Activated T-cell treated with anti-CD3 and anti-CD28 coated beads, Interleukin-2, amount 50 U/mL, for 4 hours (primary cell): ENCODE measurements at regions not wholly inside any gene's neighbourhood (a gene's known extent, or its start where the extent isn't known, plus 50 kb on each side); places are given as distances from the start of the nearest gene placed in this dataset.
A peak's percentile ranks its signal among the peaks of the same experiment; 100 is the strongest.

Experiments
- ATAC-seq, 2 donors: fragments of 200-7000 bp; cut with Tn5 transposase; one replicate each; pipeline ENCODE4 v1.10.0; 2021
- DNase-seq: peaks from one replicate; pipeline ENCODE4 v3.0.0-alpha.2; 2020
- H3K27me3 Mint-ChIP-seq: one replicate; pipeline ENCODE4 v1.8.0; 2021; ENCODE audit warnings: low read depth, mixed read lengths
- H3K36me3 Mint-ChIP-seq: one replicate; pipeline ENCODE4 v1.8.0; 2022; ENCODE audit warnings: mixed read lengths; ENCODE audit not compliant: insufficient read depth
- H3K4me1 Mint-ChIP-seq: one replicate; pipeline ENCODE4 v1.8.0; 2021; ENCODE audit warnings: low read depth, mixed read lengths
- H3K4me3 Mint-ChIP-seq: one replicate; pipeline ENCODE4 v1.8.0; 2021; ENCODE audit warnings: mild to moderate bottlenecking, moderate library complexity, mixed read lengths
- H3K9me3 Mint-ChIP-seq: one replicate; pipeline ENCODE4 v1.8.0; 2021; ENCODE audit warnings: mixed read lengths

- H3K36me3 Mint-ChIP-seq, result no peaks in the 10 kb centered on the region
- no peak overlapping the region for H3K4me3 Mint-ChIP-seq
- no peak for ATAC-seq
- DNase-seq, result no peak
- no peaks in the 10 kb centered on the region for H3K9me3 Mint-ChIP-seq
- no peaks in the 10 kb centered on the region for H3K4me1 Mint-ChIP-seq
- no peaks in the 10 kb centered on the region for H3K27me3 Mint-ChIP-seq
Measured at GRCh38 chr2:16260041-16260830, 319.9 kb downstream of the MYCN start.

GRCh38 chr2:16259010-16259409 lies 318.7 kb downstream of the MYCN start:
- H3K36me3 Mint-ChIP-seq, result no peaks in the 10 kb centered on the region
- ATAC-seq (no peak), DNase-seq (no peak)
- H3K27me3 Mint-ChIP-seq, result no peaks in the 10 kb centered on the region
- no peaks in the 10 kb centered on the region for H3K4me1 Mint-ChIP-seq
- H3K4me3 Mint-ChIP-seq, result no peak overlapping the region
- H3K9me3 Mint-ChIP-seq, result no peaks in the 10 kb centered on the region

- ATAC-seq, result no peak
- H3K4me3 Mint-ChIP-seq, result no peak overlapping the region
- DNase-seq, result no peak
Measured at GRCh38 chr2:16258350-16258749, 318.0 kb downstream of the MYCN start.

GRCh38 chr2:16257322-16258028 lies 317.1 kb downstream of the MYCN start:
- ATAC-seq (peak in 1 of 2 donors; percentile 23), DNase-seq (no peak)
- Mint-ChIP-seq H3K27me3 (no peaks in the 10 kb centered on the region), H3K9me3 (no peaks in the 10 kb centered on the region), H3K4me3 (no peak overlapping the region), H3K36me3 (no peaks in the 10 kb centered on the region), H3K4me1 (no peaks in the 10 kb centered on the region)

More at GRCh38 chr2:16258350-16258749, 318.0 kb downstream of the MYCN start:
- Mint-ChIP-seq H3K36me3 (no peaks in the 10 kb centered on the region), H3K4me1 (no peaks in the 10 kb centered on the region), H3K27me3 (no peaks in the 10 kb centered on the region), H3K9me3 (no peaks in the 10 kb centered on the region)

GRCh38 chr2:16256601-16257321 lies 316.4 kb downstream of the MYCN start:
- no peaks in the 10 kb centered on the region for H3K27me3 Mint-ChIP-seq
- H3K4me3 Mint-ChIP-seq, result no peak overlapping the region
- no peaks in the 10 kb centered on the region for H3K4me1 Mint-ChIP-seq
- no peaks in the 10 kb centered on the region for H3K36me3 Mint-ChIP-seq
- no peaks in the 10 kb centered on the region for H3K9me3 Mint-ChIP-seq
- DNase-seq (no peak), ATAC-seq (no peak)

GRCh38 chr2:16255120-16255519 lies 314.8 kb downstream of the MYCN start:
- no peak for DNase-seq
- Mint-ChIP-seq H3K9me3 (no peaks in the 10 kb centered on the region), H3K4me3 (no peak overlapping the region), H3K4me1 (no peaks in the 10 kb centered on the region), H3K36me3 (no peaks in the 10 kb centered on the region), H3K27me3 (no peaks in the 10 kb centered on the region)
- no peak for ATAC-seq

DNA sequence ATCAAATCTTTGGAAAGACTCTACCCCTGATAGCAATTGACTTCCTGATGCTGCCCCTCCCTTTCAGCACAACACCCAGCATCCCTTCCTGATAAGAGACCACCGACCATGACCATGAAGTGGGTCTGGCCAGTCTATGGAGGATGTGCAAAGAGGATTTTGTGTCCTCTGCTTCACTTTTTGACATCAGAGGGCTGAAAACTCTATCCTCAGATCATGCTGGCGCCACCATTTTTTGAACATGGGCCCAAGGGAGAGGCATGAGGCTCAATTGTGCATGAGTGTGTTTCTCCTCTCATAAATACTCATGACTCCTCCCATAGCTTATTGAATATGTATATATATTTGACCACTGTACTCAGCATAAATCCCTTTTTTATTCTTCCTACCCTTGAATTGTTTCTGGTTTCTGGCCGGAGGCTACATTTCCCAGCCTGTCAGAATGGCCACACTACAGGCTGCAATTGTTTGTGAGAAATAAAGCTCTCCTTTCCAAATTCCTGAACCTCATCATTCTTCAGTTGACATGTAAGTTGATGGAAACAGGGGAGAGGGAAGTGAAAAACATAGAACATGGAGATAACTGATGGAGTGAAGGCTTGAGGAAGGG lies 314.1 kb downstream of the MYCN start:
- no peak for ATAC-seq
- no peak overlapping the region for H3K4me3 Mint-ChIP-seq
- DNase-seq, result no peak
- H3K27me3 Mint-ChIP-seq, result peaks cover under 1% of the 10 kb centered on the region
- H3K4me1 Mint-ChIP-seq, result no peaks in the 10 kb centered on the region
- no peaks in the 10 kb centered on the region for H3K36me3 Mint-ChIP-seq
- no peaks in the 10 kb centered on the region for H3K9me3 Mint-ChIP-seq

- Mint-ChIP-seq H3K27me3 (peaks cover 3% of the 10 kb centered on the region), H3K4me3 (no peak overlapping the region)
Measured at GRCh38 chr2:16253291-16253690, 312.9 kb downstream of the MYCN start.

DNA sequence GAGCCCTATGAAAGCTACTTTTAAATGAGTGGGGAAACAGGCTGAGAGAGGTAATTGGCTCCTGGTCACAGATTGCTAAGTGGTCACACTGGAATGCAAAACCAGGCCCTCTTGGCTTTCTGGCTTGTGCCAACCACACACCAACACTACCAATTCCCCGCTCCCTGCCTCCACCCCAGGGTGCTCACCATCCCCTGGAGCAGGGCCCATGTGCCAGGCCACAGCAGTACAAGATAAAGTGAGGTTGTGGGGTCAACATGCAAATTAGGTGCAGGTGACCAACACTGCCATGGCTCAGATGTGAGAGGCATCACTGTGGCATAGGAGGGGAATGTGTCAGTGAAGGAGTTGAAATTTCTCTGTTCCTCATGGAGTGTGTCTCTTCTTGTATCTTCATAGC lies 312.5 kb downstream of the MYCN start:
- ATAC-seq (no peak), DNase-seq (no peak)
- H3K36me3 Mint-ChIP-seq, result no peaks in the 10 kb centered on the region
- H3K4me1 Mint-ChIP-seq, result no peaks in the 10 kb centered on the region
- peaks cover 3% of the 10 kb centered on the region for H3K27me3 Mint-ChIP-seq
- no peak overlapping the region for H3K4me3 Mint-ChIP-seq
- no peaks in the 10 kb centered on the region for H3K9me3 Mint-ChIP-seq

More at GRCh38 chr2:16253291-16253690, 312.9 kb downstream of the MYCN start:
- Mint-ChIP-seq H3K36me3 (no peaks in the 10 kb centered on the region), H3K9me3 (no peaks in the 10 kb centered on the region), H3K4me1 (no peaks in the 10 kb centered on the region)
- ATAC-seq (no peak), DNase-seq (no peak)

DNA sequence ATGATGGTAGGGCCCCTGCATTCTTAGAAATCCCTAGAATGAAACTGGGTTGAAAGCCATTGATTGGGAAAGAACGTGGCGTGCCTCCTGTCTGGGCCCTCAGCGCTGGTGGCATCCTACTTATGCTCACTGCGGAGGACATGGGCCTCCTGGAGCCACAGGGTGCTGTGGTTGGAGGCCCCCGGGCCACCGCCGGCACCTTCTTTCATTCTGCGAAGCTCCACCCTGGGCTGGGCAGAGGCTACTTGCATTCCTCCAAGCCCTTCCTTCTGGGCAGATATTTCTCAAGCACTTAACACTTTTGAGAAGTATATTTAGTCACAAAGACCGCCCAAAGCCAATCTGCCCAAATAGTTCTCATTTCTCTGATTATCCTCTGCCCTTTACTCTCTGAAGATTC lies 311.9 kb downstream of the MYCN start:
- Mint-ChIP-seq H3K9me3 (no peaks in the 10 kb centered on the region), H3K4me3 (no peak overlapping the region), H3K36me3 (no peaks in the 10 kb centered on the region), H3K27me3 (peaks cover 3% of the 10 kb centered on the region), H3K4me1 (no peaks in the 10 kb centered on the region)
- ATAC-seq (no peak), DNase-seq (no peak)

- H3K4me3 Mint-ChIP-seq, result no peak overlapping the region
- no peaks in the 10 kb centered on the region for H3K36me3 Mint-ChIP-seq
- ATAC-seq (no peak), DNase-seq (no peak)
- no peaks in the 10 kb centered on the region for H3K4me1 Mint-ChIP-seq
- H3K9me3 Mint-ChIP-seq, result no peaks in the 10 kb centered on the region
- peaks cover 3% of the 10 kb centered on the region for H3K27me3 Mint-ChIP-seq
Measured at GRCh38 chr2:16251511-16252225, 311.3 kb downstream of the MYCN start.

GRCh38 chr2:16250886-16251285 lies 310.5 kb downstream of the MYCN start:
- no peaks in the 10 kb centered on the region for H3K4me1 Mint-ChIP-seq
- no peaks in the 10 kb centered on the region for H3K36me3 Mint-ChIP-seq
- H3K4me3 Mint-ChIP-seq, result no peak overlapping the region
- H3K27me3 Mint-ChIP-seq, result peaks cover 3% of the 10 kb centered on the region
- no peaks in the 10 kb centered on the region for H3K9me3 Mint-ChIP-seq
- DNase-seq, result no peak
- ATAC-seq, result no peak

DNA sequence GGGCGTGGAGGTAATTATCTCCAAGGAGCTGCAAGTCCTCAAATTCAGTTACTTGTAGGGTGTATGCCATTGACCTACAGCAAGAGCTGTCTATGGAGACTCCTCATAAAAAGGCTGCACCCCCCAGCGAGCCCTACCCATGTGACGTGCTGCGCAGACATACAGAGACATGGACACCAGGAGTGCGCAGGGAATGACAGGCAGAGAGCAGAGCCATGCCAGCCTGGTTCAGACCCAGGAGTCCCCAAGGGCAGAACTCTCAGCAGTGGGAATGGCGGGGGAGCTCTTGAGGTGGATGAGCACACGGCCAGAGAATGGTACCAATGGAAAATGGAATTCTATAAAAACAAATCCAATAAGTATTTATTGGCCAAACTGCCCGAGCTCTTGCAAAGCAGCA lies 310.1 kb downstream of the MYCN start:
- H3K27me3 Mint-ChIP-seq, result peaks cover 3% of the 10 kb centered on the region
- DNase-seq (no peak), ATAC-seq (no peak)
- H3K9me3 Mint-ChIP-seq, result no peaks in the 10 kb centered on the region
- no peaks in the 10 kb centered on the region for H3K4me1 Mint-ChIP-seq
- no peak overlapping the region for H3K4me3 Mint-ChIP-seq
- no peaks in the 10 kb centered on the region for H3K36me3 Mint-ChIP-seq

- H3K36me3 Mint-ChIP-seq, result no peaks in the 10 kb centered on the region
- no peak overlapping the region for H3K4me3 Mint-ChIP-seq
- H3K27me3 Mint-ChIP-seq, result peaks cover 3% of the 10 kb centered on the region
- ATAC-seq, result no peak
- no peaks in the 10 kb centered on the region for H3K4me1 Mint-ChIP-seq
- H3K9me3 Mint-ChIP-seq, result no peaks in the 10 kb centered on the region
- no peak for DNase-seq
Measured at GRCh38 chr2:16250056-16250425, 309.7 kb downstream of the MYCN start.
